Right cardiac atrium (tissue), 5 donors: ENCODE measurements at regions not wholly inside any gene's neighbourhood (a gene's known extent, or its start where the extent isn't known, plus 50 kb on each side); places are given as distances from the start of the nearest gene placed in this dataset.
A peak's percentile ranks its signal among the peaks of the same experiment; 100 is the strongest.

Experiments used
- ATAC-seq, 2 donors: fragments of 200-7000 bp; cut with Tn5 transposase; one replicate each; pipeline versions ENCODE4 v1.8.0 to v1.9.1; 2020; ENCODE audit warnings: moderate library complexity in 2 of 2, mild to moderate bottlenecking in 1 of 2
- DNase-seq, 3 donors: peaks; one replicate each; pipeline ENCODE4 v3.0.0-alpha.2; 2020
- H3K27ac ChIP-seq: one replicate; pipeline ENCODE4 v1.5.1; 2013; ENCODE audit warnings: mild to moderate bottlenecking, low read length, control low read depth, moderate library complexity
- H3K27me3 ChIP-seq: one replicate; pipeline ENCODE4 v1.6.1; 2013; ENCODE audit not compliant: control insufficient read depth, insufficient read depth
- H3K4me1 ChIP-seq: one replicate; pipeline ENCODE4 v1.6.1; 2013; ENCODE audit warnings: low read length; ENCODE audit not compliant: control insufficient read depth, insufficient read depth
- H3K4me3 ChIP-seq: one replicate; pipeline ENCODE4 v1.5.1; 2013; ENCODE audit warnings: low read length, control low read depth
- H3K9me3 ChIP-seq: one replicate; pipeline ENCODE4 v1.6.1; 2013; ENCODE audit warnings: low read length; ENCODE audit not compliant: control insufficient read depth
- WGBS: extraction: QIAGEN DNeasy Blood & Tissue Kit; methylation state at CpG from one replicate; pipeline ENCODE4 v1.1.7; 2013; 5-methylcytosine and 5-hydroxymethylcytosine counted together
- intact Hi-C, 4 donors: fragments of 100-400 bp; cut with DNase I; formaldehyde crosslinking; loops; one replicate each; pipeline versions ENCODE4 v1.11.0 to v1.14.0; 2022 to 2023
- donor health status: healthy with polysubstance abuse.
- donor health status: DM: no; HTN: yes; CAD: no.
- donor health status: DM: no; HTN: no; CAD: no.
- donor health status: DM: no; HTN: yes; CAD: no; lungs with severe emphysema.
- donor health status: DM: yes; HTN: yes; CAD: no.

DNA sequence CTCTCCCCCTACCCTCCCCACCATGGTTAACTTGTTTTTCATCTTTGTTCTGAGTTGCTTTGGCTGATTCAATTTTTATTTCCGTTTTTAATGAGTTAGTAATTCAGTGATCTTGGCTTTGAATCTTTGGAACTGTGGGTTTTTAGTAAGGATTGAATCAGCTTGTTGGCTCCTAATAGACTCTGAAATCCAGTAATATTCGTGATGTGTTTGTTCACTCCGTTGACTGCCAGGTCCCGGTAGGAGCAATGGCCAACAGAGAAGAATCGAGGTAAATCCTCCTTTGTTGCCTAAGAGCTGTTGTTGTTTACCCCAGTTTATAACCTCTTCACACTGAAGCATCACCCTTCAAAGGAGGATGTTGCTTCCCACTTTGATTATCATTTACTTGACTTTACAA, 92.7 kb downstream of the PCSK1 start:
- H3K27me3 ChIP-seq, result no peaks in the 10 kb centered on the region
- no peaks in the 10 kb centered on the region for H3K4me1 ChIP-seq
- 51% methylated on average over 5 of the region's 5 CpGs for WGBS
- H3K9me3 ChIP-seq, result no peaks in the 10 kb centered on the region
- H3K27ac ChIP-seq, result no peak overlapping the region
- DNase-seq, result no peak
- ATAC-seq, result no peak
- intact Hi-C loops, result loop anchor here in 1 of 4 donors (10.0 kb wide), 1 partner anchor 556 kb away; no protein-coding TSS in a partner anchor
- H3K4me3 ChIP-seq, result no peak overlapping the region

DNA sequence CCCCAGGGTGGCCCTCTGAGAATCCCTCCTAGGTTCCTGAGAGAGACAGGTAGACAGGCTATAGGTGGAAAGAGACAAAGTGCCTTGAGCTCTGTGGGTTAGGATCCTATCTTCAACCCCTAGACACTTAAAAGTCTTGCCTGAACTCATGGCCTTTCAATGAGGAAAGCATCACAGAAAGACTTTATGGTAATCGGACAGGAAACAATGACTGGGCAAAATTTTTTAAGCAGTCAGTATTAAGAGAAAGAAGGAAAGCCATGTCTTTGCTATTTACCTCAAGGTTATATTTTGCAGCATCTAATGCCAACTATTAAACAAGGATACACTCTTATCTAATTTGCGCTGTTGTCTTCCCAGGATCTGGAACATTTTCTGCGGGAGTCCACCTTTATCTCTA, 93.2 kb downstream of the PCSK1 start:
- Histone ChIP-seq H3K27ac (no peak overlapping the region), H3K9me3 (no peaks in the 10 kb centered on the region), H3K27me3 (no peaks in the 10 kb centered on the region), H3K4me1 (no peaks in the 10 kb centered on the region), H3K4me3 (no peak overlapping the region)
- ATAC-seq (peak in 1 of 2 donors; percentile 5), DNase-seq (no peak)
- intact Hi-C loops, result loop anchor here (5.0 to 10.0 kb wide), 5 partner anchors 95 to 555 kb away; partner anchors contain the start of gene ELL2 (in 4 of the 4)
- WGBS, result 49% methylated on average over 3 of the region's 3 CpGs

GRCh38 chr5:96338624-96339415, 94.2 kb downstream of the PCSK1 start:
- DNase-seq, result peak in 2 of 3 donors; percentile 34 to 69
- peak overlapping the region; percentile 75 for H3K27ac ChIP-seq
- no peak overlapping the region for H3K4me3 ChIP-seq
- H3K27me3 ChIP-seq, result no peaks in the 10 kb centered on the region
- no peaks in the 10 kb centered on the region for H3K9me3 ChIP-seq
- ATAC-seq, result peak; percentile 61 to 74
- intact Hi-C loops, result loop anchor here (5.0 to 10.0 kb wide), 4 partner anchors 94 to 482 kb away; partner anchors contain the start of gene ELL2 (in 4 of the 4)
- no peaks in the 10 kb centered on the region for H3K4me1 ChIP-seq
- WGBS, result 48% methylated on average over 6 of the region's 6 CpGs

DNA sequence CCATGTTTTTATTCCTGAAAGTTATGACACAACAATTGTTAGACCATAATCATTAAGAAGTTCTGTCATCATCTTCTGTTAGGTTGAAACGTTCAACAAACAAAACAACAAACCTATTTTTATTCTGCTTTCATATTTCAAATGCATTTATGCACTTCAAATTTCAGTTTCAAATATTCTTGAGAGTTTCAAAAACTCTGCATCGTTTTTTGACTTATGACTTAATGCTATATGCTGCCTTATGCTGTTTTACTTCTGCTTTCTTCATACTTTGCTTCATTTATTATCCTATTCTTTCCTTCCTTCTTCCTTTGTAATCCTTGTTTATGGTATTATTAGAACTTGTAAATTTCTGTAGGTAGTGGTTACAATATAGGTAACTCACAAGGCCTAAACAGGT, 95.0 kb downstream of the PCSK1 start:
- Histone ChIP-seq H3K27me3 (no peaks in the 10 kb centered on the region), H3K4me1 (peaks cover 2% of the 10 kb centered on the region), H3K27ac (no peak overlapping the region), H3K4me3 (no peak overlapping the region), H3K9me3 (no peaks in the 10 kb centered on the region)
- ATAC-seq (no peak), DNase-seq (no peak)
- WGBS, result 68% methylated on average over 2 of the region's 2 CpGs
- intact Hi-C loops, result loop anchor here (5.0 to 10.0 kb wide), 4 partner anchors 93 to 481 kb away; partner anchors contain the start of gene ELL2 (in 4 of the 4)

- no peak for DNase-seq
- Histone ChIP-seq H3K4me3 (no peak overlapping the region), H3K9me3 (no peaks in the 10 kb centered on the region), H3K4me1 (peaks cover 2% of the 10 kb centered on the region), H3K27me3 (no peaks in the 10 kb centered on the region), H3K27ac (no peak overlapping the region)
- no peak for ATAC-seq
- 75% methylated on average over 4 of the region's 4 CpGs for WGBS
- intact Hi-C loops, result loop anchor here (5.0 to 10.0 kb wide), 4 partner anchors 92 to 480 kb away; partner anchors contain the start of gene ELL2 (in 4 of the 4)
Measured at GRCh38 chr5:96337048-96337781, 95.8 kb downstream of the PCSK1 start.

DNA sequence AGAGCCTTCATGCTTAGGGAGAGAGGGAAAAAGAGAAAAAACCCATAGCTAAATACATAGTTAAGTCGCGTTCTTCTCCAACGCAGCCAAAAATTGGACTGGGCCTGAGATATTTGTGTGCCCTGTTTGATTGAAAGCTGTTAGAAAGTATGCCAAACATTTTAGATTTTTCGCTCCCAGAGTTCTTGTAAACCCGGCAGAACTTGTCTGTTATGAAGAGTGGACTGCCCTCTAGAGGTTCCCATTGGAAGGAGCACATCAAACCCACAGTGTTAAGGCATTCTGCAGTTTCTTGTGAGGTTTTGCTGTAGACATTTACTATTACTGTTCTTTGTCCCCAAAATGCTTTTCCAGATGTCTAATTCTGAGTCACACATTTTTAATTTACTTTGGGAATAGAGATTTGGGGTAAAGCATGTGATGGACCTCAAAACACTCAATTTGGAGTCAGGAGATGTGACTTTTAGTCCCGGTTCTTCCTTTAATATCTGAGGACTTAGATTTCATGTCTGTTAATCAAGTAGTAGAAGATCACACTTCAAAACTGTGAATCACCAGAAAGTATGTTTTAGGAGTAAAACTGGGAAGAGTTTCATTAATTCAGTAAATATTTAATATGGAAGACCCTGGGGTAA, 96.6 kb downstream of the PCSK1 start:
- H3K4me1 ChIP-seq, result peaks cover 2% of the 10 kb centered on the region
- DNase-seq, result peak in 2 of 3 donors; percentile 36 to 65

DNA sequence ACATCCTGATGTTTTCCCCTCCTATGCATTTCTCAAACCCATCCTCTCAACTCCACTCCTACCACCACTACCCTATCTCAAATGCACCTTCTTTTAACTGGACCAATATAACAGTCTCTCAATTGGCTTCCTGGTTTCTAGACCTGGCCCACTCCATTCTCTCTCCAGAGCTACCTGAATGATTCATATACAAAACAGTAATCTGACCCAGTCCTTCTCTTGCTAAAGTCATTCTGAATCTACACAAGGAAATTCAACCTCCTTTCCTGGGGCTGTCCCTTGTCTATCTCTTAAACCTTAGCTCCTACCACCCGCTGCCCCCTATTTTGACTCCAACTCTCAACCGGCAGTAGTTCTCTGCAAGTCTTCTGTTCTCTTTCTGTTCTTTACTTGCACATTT, 97.2 kb downstream of the PCSK1 start:
- no peaks in the 10 kb centered on the region for H3K27me3 ChIP-seq
- DNase-seq, result no peak
- H3K4me1 ChIP-seq, result peaks cover 2% of the 10 kb centered on the region
- 78% methylated on average over 2 of the region's 2 CpGs for WGBS
- no peak for ATAC-seq
- intact Hi-C loops, result loop anchor here (5.0 to 10.0 kb wide), 4 partner anchors 91 to 479 kb away; partner anchors contain the start of gene ELL2 (in 4 of the 4)
- peak overlapping the region; percentile 48 for H3K27ac ChIP-seq
- H3K4me3 ChIP-seq, result no peak overlapping the region
- H3K9me3 ChIP-seq, result no peaks in the 10 kb centered on the region

More for the DNA sequence above, 96.6 kb downstream of the PCSK1 start:
- 20% methylated on average over 6 of the region's 6 CpGs for WGBS
- H3K9me3 ChIP-seq, result no peaks in the 10 kb centered on the region
- H3K27ac ChIP-seq, result no peak overlapping the region
- intact Hi-C loops, result loop anchor here (5.0 to 10.0 kb wide), 4 partner anchors 92 to 479 kb away; partner anchors contain the start of gene ELL2 (in 4 of the 4)
- peak; percentile 82 for ATAC-seq
- no peak overlapping the region for H3K4me3 ChIP-seq
- H3K27me3 ChIP-seq, result no peaks in the 10 kb centered on the region

- ATAC-seq, result no peak
- 78% methylated on average over 4 of the region's 4 CpGs for WGBS
- Histone ChIP-seq H3K4me3 (no peak overlapping the region), H3K27ac (peak overlapping the region; percentile 70), H3K9me3 (no peaks in the 10 kb centered on the region), H3K27me3 (no peaks in the 10 kb centered on the region), H3K4me1 (peaks cover 2% of the 10 kb centered on the region)
- no peak for DNase-seq
- intact Hi-C loops, result loop anchor here in 2 of 4 donors (10.0 kb wide), 2 partner anchors 89 to 369 kb away; partner anchors contain the start of gene ELL2 (in 2 of the 2)
Measured at GRCh38 chr5:96333391-96333790, 99.7 kb downstream of the PCSK1 start.

DNA sequence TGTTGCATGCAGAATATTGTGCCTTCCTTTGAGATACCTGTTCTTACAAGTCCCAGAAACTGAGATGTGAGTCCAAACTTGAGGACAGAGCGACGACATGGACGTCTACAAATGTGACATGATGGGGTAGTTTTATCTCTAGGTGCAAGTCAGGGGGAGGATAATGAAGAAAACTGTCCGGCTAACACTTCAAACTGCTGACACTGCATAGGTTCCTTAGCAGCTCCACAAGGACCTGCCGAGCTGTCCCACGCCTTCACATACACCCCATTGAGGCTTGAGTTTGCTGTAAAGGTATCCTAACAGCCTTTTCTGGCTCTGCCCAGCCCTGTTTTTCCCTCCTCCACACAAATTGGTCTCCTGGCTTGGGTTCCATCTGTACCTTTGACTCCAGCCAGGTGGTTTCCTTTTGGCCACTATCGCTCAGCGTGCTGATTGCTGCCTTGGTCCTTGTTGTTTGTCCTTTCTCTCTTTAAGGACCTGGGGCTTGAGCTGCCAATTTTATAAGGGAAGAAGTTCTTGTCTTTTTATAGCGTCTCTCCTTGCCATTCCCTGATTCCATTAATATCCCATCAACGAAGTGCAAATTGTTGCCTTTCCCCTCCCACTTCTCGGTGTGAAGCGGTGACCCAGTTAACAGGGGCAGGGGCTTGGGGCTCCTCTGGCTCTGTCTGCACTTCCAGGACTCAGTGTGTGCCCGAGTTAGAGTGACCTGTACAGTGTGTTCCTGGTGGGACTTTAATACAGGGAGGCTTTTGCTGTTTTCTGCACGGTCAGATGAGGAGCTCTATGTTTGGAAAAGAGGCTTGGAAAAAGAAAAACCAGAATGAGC, 100.3 kb downstream of the PCSK1 start:
- no peaks in the 10 kb centered on the region for H3K9me3 ChIP-seq
- peaks cover 2% of the 10 kb centered on the region for H3K4me1 ChIP-seq
- DNase-seq (no peak), ATAC-seq (peak; percentile 23 to 37)
- no peak overlapping the region for H3K4me3 ChIP-seq
- intact Hi-C loops, result loop anchor here in 2 of 4 donors (10.0 kb wide), 2 partner anchors 88 to 368 kb away; partner anchors contain the start of gene ELL2 (in 2 of the 2)
- peak overlapping the region; percentile 70 for H3K27ac ChIP-seq
- WGBS, result 66% methylated on average over 14 of the region's 14 CpGs
- H3K27me3 ChIP-seq, result no peaks in the 10 kb centered on the region
